ENCODE measurements at regions not wholly inside any gene's neighbourhood (a gene's known extent, or its start where the extent isn't known, plus 50 kb on each side); places are given as distances from the start of the nearest gene placed in this dataset.

- no peaks in the 10 kb centered on the region for H3K27me3 ChIP-seq
- H3K9me3 ChIP-seq: no peaks in the 10 kb centered on the region
- H3K27ac ChIP-seq: no peak overlapping the region
- no peaks in the 10 kb centered on the region for H3K4me1 ChIP-seq
- no peaks in the 10 kb centered on the region for H3K36me3 ChIP-seq
- intact Hi-C loops (cut with DNase I): loop anchor here (10.0 kb wide), 1 partner anchor 1864 kb away; no protein-coding TSS in a partner anchor
- DNase-seq (ENCODE audit: extremely low spot score in 2 of 2): no peak
- no peak overlapping the region for H3K4me3 ChIP-seq
- TF ChIP-seq POLR2A (IDR thresholded peaks at IDR 0.05) (no peak), POLR2AphosphoS5 (IDR thresholded peaks at IDR 0.05; ENCODE audit: insufficient read depth in 1 of 2, low read depth in 1 of 2) (no peak), CTCF (IDR thresholded peaks at IDR 0.05) (no peak)
Measured at GRCh38 chr11:25838918-25839625, 492.9 kb upstream of the ANO3 start.

GRCh38 chr11:25844811-25845210 lies 487.1 kb upstream of the ANO3 start:
- no peak for DNase-seq (ENCODE audit: extremely low spot score in 2 of 2)
- no peaks in the 10 kb centered on the region for H3K9me3 ChIP-seq
- H3K27me3 ChIP-seq: no peaks in the 10 kb centered on the region
- H3K4me3 ChIP-seq: no peak overlapping the region
- TF ChIP-seq POLR2A (IDR thresholded peaks at IDR 0.05) (no peak), CTCF (IDR thresholded peaks at IDR 0.05) (no peak), POLR2AphosphoS5 (IDR thresholded peaks at IDR 0.05; ENCODE audit: insufficient read depth in 1 of 2, low read depth in 1 of 2) (no peak)
- H3K4me1 ChIP-seq: no peaks in the 10 kb centered on the region
- intact Hi-C loops (cut with DNase I): no loop called here
- H3K36me3 ChIP-seq: no peaks in the 10 kb centered on the region
- no peak overlapping the region for H3K27ac ChIP-seq

- no peak overlapping the region for H3K27ac ChIP-seq
- no peaks in the 10 kb centered on the region for H3K4me1 ChIP-seq
- TF ChIP-seq POLR2A (IDR thresholded peaks at IDR 0.05) (no peak), POLR2AphosphoS5 (IDR thresholded peaks at IDR 0.05; ENCODE audit: insufficient read depth in 1 of 2, low read depth in 1 of 2) (no peak), CTCF (IDR thresholded peaks at IDR 0.05) (no peak)
- no peaks in the 10 kb centered on the region for H3K36me3 ChIP-seq
- H3K27me3 ChIP-seq: no peaks in the 10 kb centered on the region
- no peaks in the 10 kb centered on the region for H3K9me3 ChIP-seq
- H3K4me3 ChIP-seq: no peak overlapping the region
- intact Hi-C loops (cut with DNase I): no loop called here
- no peak for DNase-seq (ENCODE audit: extremely low spot score in 2 of 2)
Measured at GRCh38 chr11:25855916-25856315, 476.0 kb upstream of the ANO3 start.

GRCh38 chr11:25859776-25860175 lies 472.2 kb upstream of the ANO3 start:
- no peaks in the 10 kb centered on the region for H3K27me3 ChIP-seq
- H3K9me3 ChIP-seq: no peaks in the 10 kb centered on the region
- no peak overlapping the region for H3K27ac ChIP-seq
- intact Hi-C loops (cut with DNase I): no loop called here
- TF ChIP-seq POLR2A (IDR thresholded peaks at IDR 0.05) (no peak), CTCF (IDR thresholded peaks at IDR 0.05) (no peak), POLR2AphosphoS5 (IDR thresholded peaks at IDR 0.05; ENCODE audit: insufficient read depth in 1 of 2, low read depth in 1 of 2) (no peak)
- no peak for DNase-seq (ENCODE audit: extremely low spot score in 2 of 2)
- H3K4me3 ChIP-seq: no peak overlapping the region
- no peaks in the 10 kb centered on the region for H3K4me1 ChIP-seq
- H3K36me3 ChIP-seq: no peaks in the 10 kb centered on the region

GRCh38 chr11:25860677-25861450 lies 471.1 kb upstream of the ANO3 start:
- intact Hi-C loops (cut with DNase I): no loop called here
- H3K27me3 ChIP-seq: no peaks in the 10 kb centered on the region
- H3K4me3 ChIP-seq: no peak overlapping the region
- H3K36me3 ChIP-seq: no peaks in the 10 kb centered on the region
- TF ChIP-seq POLR2AphosphoS5 (IDR thresholded peaks at IDR 0.05; ENCODE audit: insufficient read depth in 1 of 2, low read depth in 1 of 2) (no peak), POLR2A (IDR thresholded peaks at IDR 0.05) (no peak), CTCF (IDR thresholded peaks at IDR 0.05) (no peak)
- no peak overlapping the region for H3K27ac ChIP-seq
- DNase-seq (ENCODE audit: extremely low spot score in 2 of 2): no peak
- no peaks in the 10 kb centered on the region for H3K9me3 ChIP-seq
- no peaks in the 10 kb centered on the region for H3K4me1 ChIP-seq

Data from vagina (tissue), 2 donors.